Activated CD4-positive, alpha-beta T cell treated with anti-CD3 and anti-CD28 coated beads, Interleukin-10, Interleukin-2, amounts not matched to agents 100 ng/mL and 50 ng/mL, durations not matched to agents 16 hours and 8 hours (primary cell): ENCODE measurements at regions not wholly inside any gene's neighbourhood (a gene's known extent, or its start where the extent isn't known, plus 50 kb on each side); places are given as distances from the start of the nearest gene placed in this dataset.
"Not testable (repeated sequence)": the region's sequence is repeated elsewhere in the genome, so short reads cannot be mapped to it uniquely, and the experiment has no call there.

Experiments used
- DNase-seq: peaks from one replicate; pipeline ENCODE4 v3.0.0-alpha.2; 2020

- DNase-seq, result no peak
Measured at GRCh38 chr6:105562027-105562426, 159.1 kb upstream of the PREP start.

GRCh38 chr6:105561486-105561885 lies 158.6 kb upstream of the PREP start:
- DNase-seq, result peak; percentile 55

- peak; percentile 85 for DNase-seq
Measured at GRCh38 chr6:105560611-105561066, 157.8 kb upstream of the PREP start.

- DNase-seq, result no peak
Measured at GRCh38 chr6:105557291-105557690, 154.4 kb upstream of the PREP start.

GRCh38 chr6:105553171-105553570 lies 150.3 kb upstream of the PREP start:
- no peak for DNase-seq

GRCh38 chr6:105550955-105551620 lies 148.2 kb upstream of the PREP start:
- no peak for DNase-seq

- no peak for DNase-seq
Measured at GRCh38 chr6:105546754-105547153, 143.9 kb upstream of the PREP start.

- peak; percentile 54 for DNase-seq
Measured at GRCh38 chr6:105545947-105546731, 143.3 kb upstream of the PREP start.

GRCh38 chr6:105545228-105545920 lies 142.5 kb upstream of the PREP start:
- DNase-seq, result no peak

GRCh38 chr6:105539911-105540310 lies 137.0 kb upstream of the PREP start:
- no peak for DNase-seq

GRCh38 chr6:105537981-105538578 lies 135.2 kb upstream of the PREP start:
- no peak for DNase-seq

- DNase-seq, result no peak
Measured at GRCh38 chr6:105536961-105537360, 134.1 kb upstream of the PREP start.

- DNase-seq, result no peak
Measured at GRCh38 chr6:105533301-105533700, 130.4 kb upstream of the PREP start.

GRCh38 chr6:105526225-105526872 lies 123.5 kb upstream of the PREP start:
- DNase-seq, result peak; percentile 26

- peak; percentile 40 for DNase-seq
Measured at GRCh38 chr6:105522626-105523322, 119.9 kb upstream of the PREP start.

- DNase-seq, result no peak
Measured at GRCh38 chr6:105519954-105520353, 117.1 kb upstream of the PREP start.

- not testable (repeated sequence) for DNase-seq
Measured at GRCh38 chr6:105518993-105519392, 116.1 kb upstream of the PREP start.

GRCh38 chr6:105515054-105515453 lies 112.2 kb upstream of the PREP start:
- no peak for DNase-seq

- no peak for DNase-seq
Measured at GRCh38 chr6:105514306-105514705, 111.4 kb upstream of the PREP start.

- DNase-seq, result no peak
Measured at GRCh38 chr6:105511639-105512038, 108.8 kb upstream of the PREP start.

- no peak for DNase-seq
Measured at GRCh38 chr6:105510746-105511145, 107.9 kb upstream of the PREP start.
